HepG2 (cell line): ENCODE measurements at regions not wholly inside any gene's neighbourhood (a gene's known extent, or its start where the extent isn't known, plus 50 kb on each side); places are given as distances from the start of the nearest gene placed in this dataset.

Experiments used
- EP300 ChIP-seq, 3 experiments: sonication (generic) in 1 of 3; formaldehyde crosslinking in 1 of 3; IDR thresholded peaks; 2 replicates each; pipeline versions ENCODE4 v1.5.1 to v1.6.1; 2011 to 2020; ENCODE audit warnings: low read depth in 2 of 3, low read length in 2 of 3, borderline replicate concordance in 1 of 3, improper control_type of control experiment in 1 of 3, mild to moderate bottlenecking in 1 of 3, missing genetic modification reagents in 1 of 3, moderate library complexity in 1 of 3
- FOXO1 ChIP-seq: sonication (generic); formaldehyde crosslinking; IDR thresholded peaks from 2 replicates; pipeline ENCODE4 v1.4.0; 2020; ENCODE audit warnings: missing genetic modification reagents
- NFIC ChIP-seq: IDR thresholded peaks from 2 replicates; pipeline ENCODE4 v1.6.1; 2012; ENCODE audit warnings: mild to moderate bottlenecking, low read length, inconsistent platforms
- POLR2A ChIP-seq, 2 experiments: IDR thresholded peaks; 2 replicates each; pipeline ENCODE4 v1.6.1; 2011; ENCODE audit warnings: low read depth in 2 of 2, low read length in 2 of 2, mild to moderate bottlenecking in 1 of 2, moderate library complexity in 1 of 2; ENCODE audit not compliant: insufficient read depth in 1 of 2
- POLR2AphosphoS5 ChIP-seq: IDR thresholded peaks from 2 replicates; pipeline ENCODE4 v1.6.1; 2012; ENCODE audit warnings: low read depth, low read length
- REST ChIP-seq, 2 experiments: IDR thresholded peaks; 2 replicates each; pipeline ENCODE4 v1.6.1; 2011 to 2012; ENCODE audit warnings: low read length in 2 of 2, borderline replicate concordance in 1 of 2, low read depth in 1 of 2, mild to moderate bottlenecking in 1 of 2, moderate library complexity in 1 of 2
- RXRA ChIP-seq: sonication (generic); formaldehyde crosslinking; IDR thresholded peaks from 2 replicates; pipeline ENCODE4 v1.5.1; 2020; ENCODE audit warnings: missing genetic modification reagents
- TBL1XR1 ChIP-seq: fragments of 150-350 bp; IDR thresholded peaks from 2 replicates; pipeline ENCODE4 v1.6.1; 2014; ENCODE audit warnings: borderline replicate concordance, low read length; ENCODE audit not compliant: partially characterized antibody
- ZNF33A ChIP-seq: sonication (generic); formaldehyde crosslinking; IDR thresholded peaks from 2 replicates; pipeline ENCODE4 v1.5.1; 2020; ENCODE audit warnings: missing genetic modification reagents, mild to moderate bottlenecking, moderate library complexity, borderline replicate concordance
- ZNF567 ChIP-seq: sonication (generic); formaldehyde crosslinking; IDR thresholded peaks from 2 replicates; pipeline ENCODE4 v1.8.1; 2023; ENCODE audit warnings: mild to moderate bottlenecking, missing genetic modification reagents, borderline replicate concordance
- ZNF766 ChIP-seq: sonication (generic); formaldehyde crosslinking; IDR thresholded peaks from 2 replicates; pipeline ENCODE4 v1.5.0; 2020; ENCODE audit warnings: missing genetic modification reagents, borderline replicate concordance
- ZSCAN5A ChIP-seq: sonication (generic); formaldehyde crosslinking; IDR thresholded peaks from 2 replicates; pipeline ENCODE4 v1.8.0; 2022; ENCODE audit warnings: mild to moderate bottlenecking, missing genetic modification reagents, borderline replicate concordance
- TF ChIP-seq, protein P1 (sequence below): sonication (generic); formaldehyde crosslinking; IDR thresholded peaks from 2 replicates; pipeline ENCODE4 v1.5.0; 2020; ENCODE audit warnings: mild to moderate bottlenecking, missing genetic modification reagents, moderate library complexity
- TF ChIP-seq, protein P2 (sequence below): sonication (generic); formaldehyde crosslinking; conservative IDR thresholded peaks from 2 replicates; pipeline ENCODE4 v1.4.0; 2020; ENCODE audit warnings: missing genetic modification reagents

- TF ChIP-seq FOXO1 (CRISPR knock-in tag) (no peak), NFIC (no peak), REST (IDR thresholded peaks at IDR 0.05; ENCODE audit: borderline replicate concordance in 1 of 2, low read depth in 1 of 2, low read length in 2 of 2) (no peak), POLR2A (IDR thresholded peaks at IDR 0.05; ENCODE audit: insufficient read depth in 1 of 2, low read depth in 2 of 2, low read length in 2 of 2) (no peak), ZNF33A (CRISPR knock-in tag) (no peak), ZSCAN5A (CRISPR knock-in tag) (no peak), TBL1XR1 (no peak), POLR2AphosphoS5 (no peak), RXRA (CRISPR knock-in tag) (no peak), ZNF766 (CRISPR knock-in tag) (no peak), EP300 (IDR thresholded peaks at IDR 0.05; ENCODE audit: low read depth in 2 of 2, low read length in 2 of 2) (no peak), EP300 (CRISPR knock-in tag; IDR thresholded peaks at IDR 0.05; ENCODE audit: borderline replicate concordance) (no peak), ZNF567 (no peak)
- TF ChIP-seq, protein P1, sequence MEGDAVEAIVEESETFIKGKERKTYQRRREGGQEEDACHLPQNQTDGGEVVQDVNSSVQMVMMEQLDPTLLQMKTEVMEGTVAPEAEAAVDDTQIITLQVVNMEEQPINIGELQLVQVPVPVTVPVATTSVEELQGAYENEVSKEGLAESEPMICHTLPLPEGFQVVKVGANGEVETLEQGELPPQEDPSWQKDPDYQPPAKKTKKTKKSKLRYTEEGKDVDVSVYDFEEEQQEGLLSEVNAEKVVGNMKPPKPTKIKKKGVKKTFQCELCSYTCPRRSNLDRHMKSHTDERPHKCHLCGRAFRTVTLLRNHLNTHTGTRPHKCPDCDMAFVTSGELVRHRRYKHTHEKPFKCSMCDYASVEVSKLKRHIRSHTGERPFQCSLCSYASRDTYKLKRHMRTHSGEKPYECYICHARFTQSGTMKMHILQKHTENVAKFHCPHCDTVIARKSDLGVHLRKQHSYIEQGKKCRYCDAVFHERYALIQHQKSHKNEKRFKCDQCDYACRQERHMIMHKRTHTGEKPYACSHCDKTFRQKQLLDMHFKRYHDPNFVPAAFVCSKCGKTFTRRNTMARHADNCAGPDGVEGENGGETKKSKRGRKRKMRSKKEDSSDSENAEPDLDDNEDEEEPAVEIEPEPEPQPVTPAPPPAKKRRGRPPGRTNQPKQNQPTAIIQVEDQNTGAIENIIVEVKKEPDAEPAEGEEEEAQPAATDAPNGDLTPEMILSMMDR: no peak
- TF ChIP-seq, protein P2, sequence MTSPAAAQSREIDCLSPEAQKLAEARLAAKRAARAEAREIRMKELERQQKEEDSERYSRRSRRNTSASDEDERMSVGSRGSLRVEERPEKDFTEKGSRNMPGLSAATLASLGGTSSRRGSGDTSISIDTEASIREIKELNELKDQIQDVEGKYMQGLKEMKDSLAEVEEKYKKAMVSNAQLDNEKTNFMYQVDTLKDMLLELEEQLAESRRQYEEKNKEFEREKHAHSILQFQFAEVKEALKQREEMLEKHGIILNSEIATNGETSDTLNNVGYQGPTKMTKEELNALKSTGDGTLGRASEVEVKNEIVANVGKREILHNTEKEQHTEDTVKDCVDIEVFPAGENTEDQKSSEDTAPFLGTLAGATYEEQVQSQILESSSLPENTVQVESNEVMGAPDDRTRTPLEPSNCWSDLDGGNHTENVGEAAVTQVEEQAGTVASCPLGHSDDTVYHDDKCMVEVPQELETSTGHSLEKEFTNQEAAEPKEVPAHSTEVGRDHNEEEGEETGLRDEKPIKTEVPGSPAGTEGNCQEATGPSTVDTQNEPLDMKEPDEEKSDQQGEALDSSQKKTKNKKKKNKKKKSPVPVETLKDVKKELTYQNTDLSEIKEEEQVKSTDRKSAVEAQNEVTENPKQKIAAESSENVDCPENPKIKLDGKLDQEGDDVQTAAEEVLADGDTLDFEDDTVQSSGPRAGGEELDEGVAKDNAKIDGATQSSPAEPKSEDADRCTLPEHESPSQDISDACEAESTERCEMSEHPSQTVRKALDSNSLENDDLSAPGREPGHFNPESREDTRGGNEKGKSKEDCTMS (CRISPR knock-in tag): no peak
Observed at GRCh38 chr9:12463641-12464040, 229.5 kb upstream of the TYRP1 start.
